Adrenal gland (tissue), 9 donors: ENCODE measurements at regions not wholly inside any gene's neighbourhood (a gene's known extent, or its start where the extent isn't known, plus 50 kb on each side); places are given as distances from the start of the nearest gene placed in this dataset.
A peak's percentile ranks its signal among the peaks of the same experiment; 100 is the strongest.

ENCODE experiments used
- DNase-seq, 7 donors: peaks; one replicate each; pipeline ENCODE4 v3.0.0-alpha.2; 2019 to 2020
- H3K27ac ChIP-seq, 5 donors: fragments of 200-600 bp; sonication (generic) in 4 of 5; 1 replicate in 3 of 5; 2 replicates in 2 of 5; pipeline versions ENCODE4 v1.5.1 to v1.8.0; 2016 to 2020; ENCODE audit warnings: mild to moderate bottlenecking in 1 of 5
- H3K27me3 ChIP-seq: fragments of 200-600 bp; 2 replicates; pipeline ENCODE4 v1.8.0; 2021
- H3K36me3 ChIP-seq, 2 donors: fragments of 200-600 bp; replicated peaks in 1 of 2; 1 replicate in 1 of 2; 2 replicates in 1 of 2; pipeline versions ENCODE4 v1.5.1 to v1.8.0; 2018 to 2022
- H3K4me1 ChIP-seq, 2 donors: fragments of 200-600 bp; replicated peaks in 1 of 2; 1 replicate in 1 of 2; 2 replicates in 1 of 2; pipeline versions ENCODE4 v1.5.1 to v1.8.0; 2018 to 2021
- H3K4me3 ChIP-seq, 4 donors: fragments of 200-600 bp; sonication (generic) in 3 of 4; one replicate each; pipeline ENCODE4 v1.5.1; 2016 to 2018
- H3K9me3 ChIP-seq, 3 donors: fragments of 200-600 bp; sonication (generic) in 1 of 3; replicated peaks in 1 of 3; 1 replicate in 2 of 3; 2 replicates in 1 of 3; pipeline versions ENCODE4 v1.5.1 to v1.8.0; 2016 to 2021
- CTCF ChIP-seq, 6 experiments: fragments of 450-650 bp in 4 of 6; fragments of 200-600 bp in 2 of 6; sonication (generic) in 1 of 6; IDR thresholded peaks; 1 replicate in 5 of 6; 2 replicates in 1 of 6; pipeline versions ENCODE4 v1.5.1 to v1.8.0; 2016 to 2021; ENCODE audit warnings: antibody characterized with exemption in 6 of 6, mild to moderate bottlenecking in 2 of 6, moderate library complexity in 1 of 6
- POLR2A ChIP-seq, 2 donors: fragments of 450-650 bp; IDR thresholded peaks; one replicate each; pipeline ENCODE4 v1.6.1; 2017; ENCODE audit warnings: antibody characterized with exemption in 2 of 2, mild to moderate bottlenecking in 2 of 2, moderate library complexity in 1 of 2
- WGBS, 4 donors: extraction: QIAGEN DNeasy Blood & Tissue Kit in 2 of 4; methylation state at CpG; one replicate each; pipeline versions ENCODE4 v1.1.5 to v1.1.7; 2013 to 2017; 5-methylcytosine and 5-hydroxymethylcytosine counted together
- intact Hi-C, 2 donors: fragments of 100-400 bp; cut with DNase I; formaldehyde crosslinking; loops; one replicate each; pipeline versions ENCODE4 v1.14.1 to v1.15.0; 2022 to 2023
- donor health status: healthy with polysubstance abuse.
- donor health status: Bipolar disorder and iron deficiency.
- donor health status: DM: yes; HTN: yes; CAD: no.
- donor health status: DM: no; HTN: no; CAD: no.
- donor health status: DM: no; HTN: no; CAD: no.

- H3K9me3 ChIP-seq, result no peaks in the 10 kb centered on the region
- DNase-seq, result no peak
- WGBS, 4 donors, result 82 to 91% (median 85%) methylated on average over 2 of the region's 2 CpGs
- intact Hi-C loops, result no loop called here
- TF ChIP-seq CTCF (IDR thresholded peaks at IDR 0.05) (no peak), POLR2A (IDR thresholded peaks at IDR 0.05) (no peak)
- no peak overlapping the region for H3K27ac ChIP-seq
- H3K36me3 ChIP-seq, result no peaks in the 10 kb centered on the region
- H3K4me1 ChIP-seq, result no peaks in the 10 kb centered on the region
- no peak overlapping the region for H3K4me3 ChIP-seq
- H3K27me3 ChIP-seq, result no peaks in the 10 kb centered on the region
Measured at GRCh38 chr7:69203871-69204270, 394.4 kb upstream of the AUTS2 start.

DNA sequence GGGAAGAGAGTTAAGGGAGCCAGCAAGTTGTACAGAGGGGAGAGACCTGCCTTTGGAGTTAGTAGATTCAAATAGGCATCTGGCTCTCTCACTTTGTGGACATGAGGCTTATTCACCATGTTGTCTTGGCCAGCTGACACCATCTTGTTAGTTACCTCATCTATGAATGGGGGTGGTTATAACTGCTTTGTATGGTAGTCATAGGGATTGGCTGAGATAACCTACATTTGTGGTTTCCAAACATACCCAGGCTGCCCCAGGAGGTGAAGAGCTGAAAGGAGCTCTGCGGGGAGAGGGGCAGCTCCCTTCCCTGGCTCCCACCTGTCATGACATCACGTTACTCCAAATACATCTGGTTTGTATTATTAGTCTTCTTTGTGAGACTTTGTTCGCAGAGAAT is 393.3 kb upstream of the AUTS2 start:
- Histone ChIP-seq H3K27ac (no peak overlapping the region), H3K4me1 (no peaks in the 10 kb centered on the region), H3K27me3 (no peaks in the 10 kb centered on the region), H3K4me3 (no peak overlapping the region), H3K9me3 (no peaks in the 10 kb centered on the region), H3K36me3 (no peaks in the 10 kb centered on the region)
- intact Hi-C loops, result no loop called here
- TF ChIP-seq CTCF (IDR thresholded peaks at IDR 0.05) (no peak), POLR2A (IDR thresholded peaks at IDR 0.05) (no peak)
- no peak for DNase-seq
- WGBS, 4 donors, result 78 to 95% (median 87%) methylated on average over 3 of the region's 3 CpGs

GRCh38 chr7:69205581-69205980 is 392.7 kb upstream of the AUTS2 start:
- H3K27ac ChIP-seq, result no peak overlapping the region
- no peaks in the 10 kb centered on the region for H3K27me3 ChIP-seq
- intact Hi-C loops, result no loop called here
- H3K4me1 ChIP-seq, result no peaks in the 10 kb centered on the region
- no peaks in the 10 kb centered on the region for H3K36me3 ChIP-seq
- no peak for DNase-seq
- no peaks in the 10 kb centered on the region for H3K9me3 ChIP-seq
- TF ChIP-seq POLR2A (IDR thresholded peaks at IDR 0.05) (no peak), CTCF (IDR thresholded peaks at IDR 0.05) (no peak)
- H3K4me3 ChIP-seq, result no peak overlapping the region

DNA sequence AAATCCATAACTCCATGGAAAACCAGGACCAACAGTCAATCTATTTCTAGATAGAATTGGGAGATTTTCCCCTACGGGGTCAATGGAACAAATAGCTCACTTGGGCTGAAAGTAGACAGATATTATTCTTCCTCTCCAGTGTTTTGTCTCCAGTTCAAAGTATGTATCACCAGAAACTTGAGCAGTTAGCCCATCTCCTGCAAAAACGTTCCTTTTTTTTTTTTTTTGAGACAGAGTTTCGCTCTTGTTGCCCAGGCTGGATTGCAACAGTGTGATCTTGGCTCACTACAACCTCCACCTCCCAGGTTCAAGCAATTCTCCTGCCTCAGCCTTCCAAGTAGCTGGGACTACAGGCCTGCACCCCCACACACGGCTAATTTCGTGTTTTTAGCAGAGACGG is 390.0 kb upstream of the AUTS2 start:
- Histone ChIP-seq H3K4me3 (no peak overlapping the region), H3K27me3 (no peaks in the 10 kb centered on the region), H3K27ac (no peak overlapping the region), H3K4me1 (no peaks in the 10 kb centered on the region), H3K9me3 (no peaks in the 10 kb centered on the region), H3K36me3 (no peaks in the 10 kb centered on the region)
- intact Hi-C loops, result no loop called here
- 71 to 79% (median 78%) methylated on average over 6 of the region's 6 CpGs for WGBS, 4 donors
- peak in 1 of 7 donors; percentile 13 for DNase-seq
- TF ChIP-seq POLR2A (IDR thresholded peaks at IDR 0.05), result no peak
- no peak for TF ChIP-seq CTCF (IDR thresholded peaks at IDR 0.05)
